ENCODE measurements at regions not wholly inside any gene's neighbourhood (a gene's known extent, or its start where the extent isn't known, plus 50 kb on each side); places are given as distances from the start of the nearest gene placed in this dataset.

- TF ChIP-seq CTCF (IDR thresholded peaks at IDR 0.05) (no peak), ZFX (IDR thresholded peaks at IDR 0.05; ENCODE audit: borderline replicate concordance) (no peak)
- H3K27ac ChIP-seq = no peak overlapping the region
Measured at GRCh38 chr17:13266606-13267005, 248.8 kb upstream of the ELAC2 start.

GRCh38 chr17:13265311-13265710, 247.5 kb upstream of the ELAC2 start:
- TF ChIP-seq ZFX (IDR thresholded peaks at IDR 0.05; ENCODE audit: borderline replicate concordance) (no peak), CTCF (IDR thresholded peaks at IDR 0.05) (no peak)
- no peak overlapping the region for H3K27ac ChIP-seq

GRCh38 chr17:13263746-13264145, 245.9 kb upstream of the ELAC2 start:
- no peak overlapping the region for H3K27ac ChIP-seq
- TF ChIP-seq ZFX (IDR thresholded peaks at IDR 0.05; ENCODE audit: borderline replicate concordance) (no peak), CTCF (IDR thresholded peaks at IDR 0.05) (no peak)

GRCh38 chr17:13256545-13256944, 238.7 kb upstream of the ELAC2 start:
- H3K27ac ChIP-seq = no peak overlapping the region
- TF ChIP-seq ZFX (IDR thresholded peaks at IDR 0.05; ENCODE audit: borderline replicate concordance) = no peak
- no peak for TF ChIP-seq CTCF (IDR thresholded peaks at IDR 0.05)

GRCh38 chr17:13253733-13254410, 236.0 kb upstream of the ELAC2 start:
- H3K27ac ChIP-seq = no peak overlapping the region
- TF ChIP-seq CTCF (IDR thresholded peaks at IDR 0.05) (no peak), ZFX (IDR thresholded peaks at IDR 0.05; ENCODE audit: borderline replicate concordance) (no peak)

- H3K27ac ChIP-seq = no peak overlapping the region
- TF ChIP-seq ZFX (IDR thresholded peaks at IDR 0.05; ENCODE audit: borderline replicate concordance) = no peak
- no peak for TF ChIP-seq CTCF (IDR thresholded peaks at IDR 0.05)
Measured at GRCh38 chr17:13244513-13244912, 226.7 kb upstream of the ELAC2 start.

GRCh38 chr17:13243585-13243984, 225.8 kb upstream of the ELAC2 start:
- no peak overlapping the region for H3K27ac ChIP-seq
- TF ChIP-seq CTCF (IDR thresholded peaks at IDR 0.05) (no peak), ZFX (IDR thresholded peaks at IDR 0.05; ENCODE audit: borderline replicate concordance) (no peak)
